ENCODE measurements at regions not wholly inside any gene's neighbourhood (a gene's known extent, or its start where the extent isn't known, plus 50 kb on each side); places are given as distances from the start of the nearest gene placed in this dataset.

- H3K4me3 Mint-ChIP-seq, result no peak overlapping the region
- no peaks in the 10 kb centered on the region for H3K9me3 Mint-ChIP-seq (ENCODE audit: insufficient read depth)
- DNase-seq, result no peak
- no peaks in the 10 kb centered on the region for H3K36me3 Mint-ChIP-seq (ENCODE audit: low read depth)
- no peaks in the 10 kb centered on the region for H3K4me1 Mint-ChIP-seq (ENCODE audit: low read depth)
- no peak for ATAC-seq
- ChIA-PET CTCF (interaction anchor here (0.5 kb wide), 1 partner anchor 197 kb away, joined by 3 read pairs; no protein-coding TSS in a partner anchor), POLR2A (interaction anchor here (0.6 kb wide), 1 partner anchor 40 kb away, joined by 3 read pairs; no protein-coding TSS in a partner anchor)
- no peak overlapping the region for H3K27ac Mint-ChIP-seq
- peaks cover 8% of the 10 kb centered on the region for H3K27me3 Mint-ChIP-seq (ENCODE audit: low read depth)
These were observed 91.3 kb downstream of the VEGFA start for GRCh38 chr6:43861212-43861894.

GRCh38 chr6:43860285-43860684 lies 90.3 kb downstream of the VEGFA start:
- H3K36me3 Mint-ChIP-seq (ENCODE audit: low read depth), result no peaks in the 10 kb centered on the region
- ATAC-seq, result no peak
- peaks cover 3% of the 10 kb centered on the region for H3K27me3 Mint-ChIP-seq (ENCODE audit: low read depth)
- POLR2A ChIA-PET, result no interaction called here
- H3K27ac Mint-ChIP-seq, result no peak overlapping the region
- no peaks in the 10 kb centered on the region for H3K4me1 Mint-ChIP-seq (ENCODE audit: low read depth)
- no peak for DNase-seq
- H3K9me3 Mint-ChIP-seq (ENCODE audit: insufficient read depth), result no peaks in the 10 kb centered on the region
- CTCF ChIA-PET, result no interaction called here
- no peak overlapping the region for H3K4me3 Mint-ChIP-seq

GRCh38 chr6:43859213-43859612 lies 89.2 kb downstream of the VEGFA start:
- H3K27ac Mint-ChIP-seq, result no peak overlapping the region
- no peaks in the 10 kb centered on the region for H3K36me3 Mint-ChIP-seq (ENCODE audit: low read depth)
- no peaks in the 10 kb centered on the region for H3K4me1 Mint-ChIP-seq (ENCODE audit: low read depth)
- ChIA-PET POLR2A (no interaction called here), CTCF (interaction anchor here (0.9 kb wide), 1 partner anchor 220 kb away, joined by 3 read pairs; no protein-coding TSS in a partner anchor)
- ATAC-seq (no peak), DNase-seq (no peak)
- H3K27me3 Mint-ChIP-seq (ENCODE audit: low read depth), result peaks cover 3% of the 10 kb centered on the region
- no peaks in the 10 kb centered on the region for H3K9me3 Mint-ChIP-seq (ENCODE audit: insufficient read depth)
- no peak overlapping the region for H3K4me3 Mint-ChIP-seq

- no peak overlapping the region for H3K4me3 Mint-ChIP-seq
These were observed 88.4 kb downstream of the VEGFA start for GRCh38 chr6:43858161-43859153.

GRCh38 chr6:43856005-43856765 lies 86.2 kb downstream of the VEGFA start:
- no peak overlapping the region for H3K4me3 Mint-ChIP-seq
- H3K36me3 Mint-ChIP-seq (ENCODE audit: low read depth), result no peaks in the 10 kb centered on the region
- ATAC-seq (no peak), DNase-seq (no peak)
- CTCF ChIA-PET, result interaction anchor here (0.9 to 1.4 kb wide), 2 partner anchors 39 to 222 kb away, joined by 3 to 4 read pairs; no protein-coding TSS in a partner anchor
- peaks cover under 1% of the 10 kb centered on the region for H3K27me3 Mint-ChIP-seq (ENCODE audit: low read depth)
- no peak overlapping the region for H3K27ac Mint-ChIP-seq
- no peaks in the 10 kb centered on the region for H3K9me3 Mint-ChIP-seq (ENCODE audit: insufficient read depth)
- POLR2A ChIA-PET, result interaction anchor here (0.6 kb wide), 1 partner anchor 166 kb away, joined by 3 read pairs; no protein-coding TSS in a partner anchor
- H3K4me1 Mint-ChIP-seq (ENCODE audit: low read depth), result no peaks in the 10 kb centered on the region

More at GRCh38 chr6:43858161-43859153, 88.4 kb downstream of the VEGFA start:
- Mint-ChIP-seq H3K36me3 (ENCODE audit: low read depth) (no peaks in the 10 kb centered on the region), H3K27me3 (ENCODE audit: low read depth) (peaks cover 3% of the 10 kb centered on the region), H3K4me1 (ENCODE audit: low read depth) (no peaks in the 10 kb centered on the region), H3K9me3 (ENCODE audit: insufficient read depth) (no peaks in the 10 kb centered on the region), H3K27ac (no peak overlapping the region)
- CTCF ChIA-PET, result interaction anchor here (0.8 to 0.9 kb wide), 2 partner anchors 12 to 220 kb away, joined by 3 read pairs; no protein-coding TSS in a partner anchor
- no peak for DNase-seq
- no peak for ATAC-seq
- POLR2A ChIA-PET, result no interaction called here

GRCh38 chr6:43855247-43855646 lies 85.2 kb downstream of the VEGFA start:
- POLR2A ChIA-PET, result interaction anchor here (0.6 kb wide), 1 partner anchor 165 kb away, joined by 3 read pairs; no protein-coding TSS in a partner anchor
- no peak overlapping the region for H3K27ac Mint-ChIP-seq
- no peaks in the 10 kb centered on the region for H3K27me3 Mint-ChIP-seq (ENCODE audit: low read depth)

GRCh38 chr6:43853066-43853650 lies 83.1 kb downstream of the VEGFA start:
- no peaks in the 10 kb centered on the region for H3K9me3 Mint-ChIP-seq (ENCODE audit: insufficient read depth)
- H3K27me3 Mint-ChIP-seq (ENCODE audit: low read depth), result no peaks in the 10 kb centered on the region
- no peaks in the 10 kb centered on the region for H3K36me3 Mint-ChIP-seq (ENCODE audit: low read depth)
- POLR2A ChIA-PET, result no interaction called here
- CTCF ChIA-PET, result interaction anchor here (0.6 kb wide), 1 partner anchor 617 kb away, joined by 3 read pairs; no protein-coding TSS in a partner anchor
- ATAC-seq (no peak), DNase-seq (no peak)
- no peak overlapping the region for H3K27ac Mint-ChIP-seq
- no peak overlapping the region for H3K4me3 Mint-ChIP-seq
- no peaks in the 10 kb centered on the region for H3K4me1 Mint-ChIP-seq (ENCODE audit: low read depth)

More at GRCh38 chr6:43855247-43855646, 85.2 kb downstream of the VEGFA start:
- Mint-ChIP-seq H3K4me1 (ENCODE audit: low read depth) (no peaks in the 10 kb centered on the region), H3K36me3 (ENCODE audit: low read depth) (no peaks in the 10 kb centered on the region), H3K9me3 (ENCODE audit: insufficient read depth) (no peaks in the 10 kb centered on the region), H3K4me3 (no peak overlapping the region)
- CTCF ChIA-PET, result no interaction called here
- ATAC-seq (no peak), DNase-seq (no peak)

- no peak overlapping the region for H3K4me3 Mint-ChIP-seq
These were observed 82.4 kb downstream of the VEGFA start for GRCh38 chr6:43852350-43852864.

GRCh38 chr6:43851204-43851865 lies 81.3 kb downstream of the VEGFA start:
- no peaks in the 10 kb centered on the region for H3K4me1 Mint-ChIP-seq (ENCODE audit: low read depth)
- no peak overlapping the region for H3K27ac Mint-ChIP-seq
- POLR2A ChIA-PET, result no interaction called here
- H3K9me3 Mint-ChIP-seq (ENCODE audit: insufficient read depth), result no peaks in the 10 kb centered on the region
- DNase-seq, result no peak
- peaks cover 4% of the 10 kb centered on the region for H3K27me3 Mint-ChIP-seq (ENCODE audit: low read depth)
- H3K36me3 Mint-ChIP-seq (ENCODE audit: low read depth), result no peaks in the 10 kb centered on the region
- CTCF ChIA-PET, result no interaction called here
- ATAC-seq, result no peak
- H3K4me3 Mint-ChIP-seq, result no peak overlapping the region

More at GRCh38 chr6:43852350-43852864, 82.4 kb downstream of the VEGFA start:
- H3K4me1 Mint-ChIP-seq (ENCODE audit: low read depth), result no peaks in the 10 kb centered on the region
- no peak for ATAC-seq
- H3K9me3 Mint-ChIP-seq (ENCODE audit: insufficient read depth), result no peaks in the 10 kb centered on the region
- H3K36me3 Mint-ChIP-seq (ENCODE audit: low read depth), result no peaks in the 10 kb centered on the region
- ChIA-PET CTCF (no interaction called here), POLR2A (no interaction called here)
- H3K27ac Mint-ChIP-seq, result no peak overlapping the region
- peaks cover 4% of the 10 kb centered on the region for H3K27me3 Mint-ChIP-seq (ENCODE audit: low read depth)
- no peak for DNase-seq

- Mint-ChIP-seq H3K4me1 (ENCODE audit: low read depth) (no peaks in the 10 kb centered on the region), H3K36me3 (ENCODE audit: low read depth) (no peaks in the 10 kb centered on the region), H3K27ac (no peak overlapping the region), H3K4me3 (no peak overlapping the region), H3K27me3 (ENCODE audit: low read depth) (peaks cover 6% of the 10 kb centered on the region), H3K9me3 (ENCODE audit: insufficient read depth) (no peaks in the 10 kb centered on the region)
- ATAC-seq (no peak), DNase-seq (no peak)
- POLR2A ChIA-PET, result no interaction called here
- CTCF ChIA-PET, result no interaction called here
These were observed 80.5 kb downstream of the VEGFA start for GRCh38 chr6:43850314-43851203.

All from activated CD8-positive, alpha-beta T cell treated with anti-CD3 and anti-CD28 coated beads, Interleukin-2, amount 10 ng/mL, durations not matched to agents 7 days and 5 days (primary cell).